ENCODE measurements at regions not wholly inside any gene's neighbourhood (a gene's known extent, or its start where the extent isn't known, plus 50 kb on each side); places are given as distances from the start of the nearest gene placed in this dataset.

- DNase-seq, result no peak
- intact Hi-C loops (cut with DNase I; ENCODE audit: low total_unique reads), result no loop called here
- no peak for TF ChIP-seq CTCF (IDR thresholded peaks at IDR 0.05)
- TF ChIP-seq POLR2A (IDR thresholded peaks at IDR 0.05), result no peak
- Histone ChIP-seq H3K27me3 (no peaks in the 10 kb centered on the region), H3K36me3 (no peaks in the 10 kb centered on the region), H3K27ac (no peak overlapping the region), H3K4me1 (no peaks in the 10 kb centered on the region), H3K4me3 (no peak overlapping the region), H3K9me3 (no peaks in the 10 kb centered on the region)
These were observed 131.8 kb upstream of the RAG2 start for GRCh38 chr11:36729825-36730224.

DNA sequence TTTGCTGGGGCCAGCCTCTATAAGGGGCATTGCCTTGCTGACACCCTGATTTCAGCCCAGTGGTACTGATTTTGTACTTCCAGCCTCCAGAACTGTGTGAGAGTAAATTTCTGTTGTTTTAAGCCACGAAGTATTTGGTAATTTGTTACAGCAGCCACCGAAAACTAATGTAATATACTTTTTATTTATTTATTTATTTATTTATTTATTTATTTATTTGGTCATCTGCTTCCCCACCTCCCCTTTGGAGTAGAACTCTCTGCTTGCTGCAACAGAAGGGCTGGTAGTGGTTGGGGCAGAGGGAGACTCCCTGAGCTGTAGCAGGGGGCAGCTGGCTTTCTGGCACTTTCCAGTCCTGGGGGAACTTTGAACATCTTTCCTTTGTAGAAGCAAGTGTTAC lies 128.4 kb upstream of the RAG2 start:
- Histone ChIP-seq H3K27me3 (no peaks in the 10 kb centered on the region), H3K4me3 (no peak overlapping the region), H3K4me1 (no peaks in the 10 kb centered on the region), H3K9me3 (no peaks in the 10 kb centered on the region), H3K36me3 (no peaks in the 10 kb centered on the region), H3K27ac (no peak overlapping the region)
- TF ChIP-seq POLR2A (IDR thresholded peaks at IDR 0.05) (no peak), CTCF (IDR thresholded peaks at IDR 0.05) (no peak)
- no peak for DNase-seq
- intact Hi-C loops (cut with DNase I; ENCODE audit: low total_unique reads), result no loop called here

- H3K9me3 ChIP-seq, result no peaks in the 10 kb centered on the region
- no peak overlapping the region for H3K27ac ChIP-seq
- H3K36me3 ChIP-seq, result no peaks in the 10 kb centered on the region
- no peak for DNase-seq
- intact Hi-C loops (cut with DNase I; ENCODE audit: low total_unique reads), result no loop called here
- no peaks in the 10 kb centered on the region for H3K4me1 ChIP-seq
- TF ChIP-seq CTCF (IDR thresholded peaks at IDR 0.05), result no peak
- no peak for TF ChIP-seq POLR2A (IDR thresholded peaks at IDR 0.05)
- H3K27me3 ChIP-seq, result no peaks in the 10 kb centered on the region
- no peak overlapping the region for H3K4me3 ChIP-seq
These were observed 126.8 kb upstream of the RAG2 start for GRCh38 chr11:36724742-36725385.

GRCh38 chr11:36722421-36722820 lies 124.4 kb upstream of the RAG2 start:
- DNase-seq, result no peak
- Histone ChIP-seq H3K4me1 (no peaks in the 10 kb centered on the region), H3K9me3 (no peaks in the 10 kb centered on the region), H3K27me3 (no peaks in the 10 kb centered on the region), H3K4me3 (no peak overlapping the region), H3K27ac (no peak overlapping the region), H3K36me3 (no peaks in the 10 kb centered on the region)
- no peak for TF ChIP-seq CTCF (IDR thresholded peaks at IDR 0.05)
- no peak for TF ChIP-seq POLR2A (IDR thresholded peaks at IDR 0.05)
- intact Hi-C loops (cut with DNase I; ENCODE audit: low total_unique reads), result no loop called here

GRCh38 chr11:36719358-36720107 lies 121.5 kb upstream of the RAG2 start:
- intact Hi-C loops (cut with DNase I; ENCODE audit: low total_unique reads), result no loop called here
- no peaks in the 10 kb centered on the region for H3K4me1 ChIP-seq
- H3K27me3 ChIP-seq, result no peaks in the 10 kb centered on the region
- DNase-seq, result no peak
- H3K4me3 ChIP-seq, result no peak overlapping the region
- no peak overlapping the region for H3K27ac ChIP-seq
- no peak for TF ChIP-seq CTCF (IDR thresholded peaks at IDR 0.05)
- no peak for TF ChIP-seq POLR2A (IDR thresholded peaks at IDR 0.05)
- H3K36me3 ChIP-seq, result no peaks in the 10 kb centered on the region
- H3K9me3 ChIP-seq, result no peaks in the 10 kb centered on the region

Data from uterus (tissue), 3 donors.